HCT116 (cell line): ENCODE measurements at regions not wholly inside any gene's neighbourhood (a gene's known extent, or its start where the extent isn't known, plus 50 kb on each side); places are given as distances from the start of the nearest gene placed in this dataset.

ENCODE experiments used
- ATAC-seq: fragments of 200-7000 bp; cut with Tn5 transposase; 2 replicates; pipeline ENCODE4 v1.9.1; 2020; ENCODE audit warnings: mild to moderate bottlenecking, moderate library complexity
- BruUV-seq: library from RNA; stranded (reverse); fragments of 400-500 nt; replicated peaks from 2 replicates; lab custom pipeline; 2021; lab: Mats Ljungman, UMichigan
- CTCF ChIA-PET: fragments of 300-600 bp; sonication (Branson Sonifier 250); formaldehyde crosslinking; loops from one replicate; lab custom pipeline; 2021; ENCODE audit warnings: antibody characterized with exemption; lab: Charles Lee
- POLR2A ChIA-PET: fragments of 300-600, 350-600 bp; sonication (Branson Sonifier 250); formaldehyde crosslinking; loops from one replicate; lab custom pipeline; 2021; ENCODE audit warnings: antibody characterized with exemption; lab: Charles Lee
- RAD21 ChIA-PET, 2 experiments: fragments of 300-600 bp; sonication (Branson Sonifier 250); formaldehyde crosslinking; loops; one replicate each; lab custom pipeline; 2023; ENCODE audit warnings: low total read pairs in 2 of 2; ENCODE audit not compliant: uncharacterized antibody in 2 of 2, unreplicated experiment in 2 of 2, low non-redundant PET in 1 of 2; lab: Charles Lee
- DNase-seq: peaks from one replicate; pipeline ENCODE4 v3.0.0-alpha.2; 2010; ENCODE audit warnings: low read depth, low spot score
- H2AFZ ChIP-seq: fragments of 200-600 bp; shearing (Covaris generic), sonication (generic); 2 replicates; pipeline ENCODE4 v1.6.1; 2017; ENCODE audit warnings: low read depth, mixed run types, mixed read lengths, antibody characterized with exemption, low read length; ENCODE audit not compliant: poor library complexity, severe bottlenecking
- H3K27ac ChIP-seq: 2 replicates; pipeline ENCODE4 v1.5.1; 2012; ENCODE audit warnings: low read depth, low read length
- H3K27me3 ChIP-seq: fragments of 200-600 bp; sonication (generic); 2 replicates; pipeline ENCODE4 v1.6.1; 2016; ENCODE audit warnings: mixed run types, low read length, mixed read lengths; ENCODE audit not compliant: insufficient read depth
- H3K36me3 ChIP-seq, 2 experiments: fragments of 200-500 bp in 1 of 2; fragments of 200-600 bp in 1 of 2; sonication (Bioruptor generic) in 1 of 2; sonication (generic) in 1 of 2; 2 replicates each; pipeline versions ENCODE4 v1.5.1 to v1.6.1; 2014 to 2016; ENCODE audit warnings: low read length in 2 of 2, inconsistent platforms in 1 of 2, mixed read lengths in 1 of 2, mixed run types in 1 of 2; ENCODE audit not compliant: insufficient read depth in 2 of 2, control insufficient read depth in 1 of 2
- H3K4me1 ChIP-seq, 2 experiments: fragments of 200-600 bp in 1 of 2; sonication (generic) in 1 of 2; 2 replicates each; pipeline versions ENCODE4 v1.5.1 to v1.6.1; 2012 to 2017; ENCODE audit warnings: low read length in 2 of 2, inconsistent platforms in 1 of 2, mild to moderate bottlenecking in 1 of 2, mixed read lengths in 1 of 2, mixed run types in 1 of 2, moderate library complexity in 1 of 2; ENCODE audit not compliant: insufficient read depth in 2 of 2, control insufficient read depth in 1 of 2
- H3K4me2 ChIP-seq: fragments of 200-600 bp; sonication (generic); 2 replicates; pipeline ENCODE4 v1.6.1; 2017; ENCODE audit warnings: mixed run types, low read length, mixed read lengths
- H3K4me3 ChIP-seq, 2 experiments: fragments of 200-600 bp in 1 of 2; sonication (generic) in 1 of 2; replicated peaks in 1 of 2; 2 replicates each; pipeline ENCODE4 v1.5.1; 2011 to 2016; ENCODE audit warnings: low read length in 2 of 2, control low read depth in 1 of 2, low read depth in 1 of 2, mild to moderate bottlenecking in 1 of 2, mixed read lengths in 1 of 2, mixed run types in 1 of 2
- H3K79me2 ChIP-seq: fragments of 200-600 bp; sonication (generic); 2 replicates; pipeline ENCODE4 v1.6.1; 2017; ENCODE audit warnings: mild to moderate bottlenecking, mixed run types, low read length, moderate library complexity, mixed read lengths; ENCODE audit not compliant: insufficient read depth
- H3K9ac ChIP-seq: fragments of 200-600 bp; sonication (generic); 2 replicates; pipeline ENCODE4 v1.6.1; 2016; ENCODE audit warnings: low read length, mixed read lengths
- H3K9me2 ChIP-seq: fragments of 200-600 bp; sonication (generic), shearing (Covaris generic); 2 replicates; pipeline ENCODE4 v1.6.1; 2017; ENCODE audit warnings: mixed run types, mild to moderate bottlenecking, moderate library complexity; ENCODE audit not compliant: insufficient read depth
- H3K9me3 ChIP-seq, 2 experiments: fragments of 200-500 bp in 1 of 2; fragments of 200-600 bp in 1 of 2; sonication (Bioruptor generic) in 1 of 2; sonication (generic) in 1 of 2; 2 replicates each; pipeline ENCODE4 v1.6.1; 2014 to 2017; ENCODE audit warnings: low read length in 2 of 2, mixed read lengths in 2 of 2, inconsistent platforms in 1 of 2, low read depth in 1 of 2, mild to moderate bottlenecking in 1 of 2, mixed run types in 1 of 2, moderate library complexity in 1 of 2; ENCODE audit not compliant: control insufficient read depth in 1 of 2, insufficient read depth in 1 of 2
- H4K20me1 ChIP-seq: fragments of 200-600 bp; sonication (generic), shearing (Covaris generic); 2 replicates; pipeline ENCODE4 v1.6.1; 2017; ENCODE audit warnings: mixed run types, mild to moderate bottlenecking, moderate library complexity; ENCODE audit not compliant: insufficient read depth
- EZH2phosphoT487 ChIP-seq: fragments of 200-600 bp; IDR thresholded peaks from 2 replicates; pipeline ENCODE4 v1.6.1; 2018; ENCODE audit warnings: antibody characterized with exemption, borderline replicate concordance
- JUND ChIP-seq: IDR thresholded peaks from 2 replicates; pipeline ENCODE4 v1.6.1; 2012
- POLR2A ChIP-seq: IDR thresholded peaks from 2 replicates; pipeline ENCODE4 v1.7.0; 2011; ENCODE audit warnings: borderline replicate concordance; ENCODE audit not compliant: insufficient read depth, insufficient read length; ENCODE audit errors: extremely low read depth
- POLR2AphosphoS5 ChIP-seq: IDR thresholded peaks from 2 replicates; pipeline ENCODE4 v1.6.1; 2011; ENCODE audit warnings: mild to moderate bottlenecking, low read depth, low read length, moderate library complexity
- RAD21 ChIP-seq: IDR thresholded peaks from 2 replicates; pipeline ENCODE4 v1.6.1; 2012; ENCODE audit warnings: low read depth, mild to moderate bottlenecking
- SRF ChIP-seq: IDR thresholded peaks from 2 replicates; pipeline ENCODE4 v1.6.1; 2012; ENCODE audit warnings: low read depth
- TCF7L2 ChIP-seq: IDR thresholded peaks from 2 replicates; pipeline ENCODE4 v1.7.0; 2011; ENCODE audit warnings: borderline replicate concordance, inconsistent platforms; ENCODE audit not compliant: insufficient read depth, insufficient read length; ENCODE audit errors: extremely low read depth
- YY1 ChIP-seq: IDR thresholded peaks from 2 replicates; pipeline ENCODE4 v1.6.1; 2011; ENCODE audit warnings: low read length, low read depth, moderate library complexity, mild to moderate bottlenecking; ENCODE audit not compliant: insufficient replicate concordance; ENCODE audit errors: extremely low read depth
- ZNF274 ChIP-seq: fragments of 200-500 bp; sonication (Bioruptor generic); IDR thresholded peaks from 2 replicates; pipeline ENCODE4 v1.6.1; 2014; ENCODE audit warnings: mild to moderate bottlenecking, low read depth, low read length, inconsistent platforms
- intact Hi-C: fragments of 100-400 bp; cut with micrococcal nuclease; formaldehyde crosslinking; loops from 2 replicates; pipeline ENCODE4 v1.10.0; 2022
- TF ChIP-seq, protein P1 (sequence below): IDR thresholded peaks from 2 replicates; pipeline ENCODE4 v1.6.1; 2011; ENCODE audit warnings: mild to moderate bottlenecking, low read length, moderate library complexity; ENCODE audit not compliant: insufficient replicate concordance; ENCODE audit errors: extremely low read depth
- TF ChIP-seq, protein P2 (sequence below), 3 experiments: fragments of 200-600 bp in 1 of 3; sonication (generic) in 1 of 3; IDR thresholded peaks in 2 of 3; conservative IDR thresholded peaks in 1 of 3; 2 replicates each; pipeline ENCODE4 v1.5.1; 2012 to 2017; ENCODE audit warnings: low read depth in 2 of 3, low read length in 2 of 3, antibody characterized with exemption in 1 of 3, borderline replicate concordance in 1 of 3, control low read depth in 1 of 3, mild to moderate bottlenecking in 1 of 3, mixed read lengths in 1 of 3, mixed run types in 1 of 3, moderate library complexity in 1 of 3; ENCODE audit not compliant: insufficient read depth in 1 of 3
- TF ChIP-seq, protein P3 (sequence below): IDR thresholded peaks from 2 replicates; pipeline ENCODE4 v1.6.1; 2012

DNA sequence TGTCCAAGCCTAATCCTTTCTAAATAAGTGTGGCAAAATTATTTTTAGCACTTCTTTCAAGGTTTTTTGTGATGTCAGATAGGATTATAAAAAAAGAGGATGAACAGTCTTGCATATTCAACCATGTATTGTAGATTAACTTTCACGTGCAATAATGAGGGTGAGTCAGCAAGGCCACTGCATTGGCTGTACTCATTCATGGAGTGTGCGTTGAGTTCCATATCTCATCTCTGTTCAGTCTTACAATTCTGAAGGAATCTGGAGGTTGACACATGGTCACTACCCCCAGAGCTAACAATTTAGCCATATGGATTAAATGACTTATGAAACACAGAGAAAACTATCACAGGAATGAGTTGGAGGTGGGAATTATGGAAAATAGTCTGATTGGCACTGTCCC is 810.5 kb downstream of the SLC4A3 start:
- BruUV-seq, result no TSS peak
- intact Hi-C loops, result no loop called here
- H3K9ac ChIP-seq, result no peak overlapping the region
- H3K4me3 ChIP-seq, result no peak overlapping the region
- POLR2A ChIA-PET, result no interaction called here
- no peak for ATAC-seq
- TF ChIP-seq TCF7L2 (no peak), POLR2A (no peak), YY1 (no peak), JUND (no peak), ZNF274 (no peak), SRF (no peak), RAD21 (no peak), EZH2phosphoT487 (no peak), POLR2AphosphoS5 (no peak)
- TF ChIP-seq, protein P1, sequence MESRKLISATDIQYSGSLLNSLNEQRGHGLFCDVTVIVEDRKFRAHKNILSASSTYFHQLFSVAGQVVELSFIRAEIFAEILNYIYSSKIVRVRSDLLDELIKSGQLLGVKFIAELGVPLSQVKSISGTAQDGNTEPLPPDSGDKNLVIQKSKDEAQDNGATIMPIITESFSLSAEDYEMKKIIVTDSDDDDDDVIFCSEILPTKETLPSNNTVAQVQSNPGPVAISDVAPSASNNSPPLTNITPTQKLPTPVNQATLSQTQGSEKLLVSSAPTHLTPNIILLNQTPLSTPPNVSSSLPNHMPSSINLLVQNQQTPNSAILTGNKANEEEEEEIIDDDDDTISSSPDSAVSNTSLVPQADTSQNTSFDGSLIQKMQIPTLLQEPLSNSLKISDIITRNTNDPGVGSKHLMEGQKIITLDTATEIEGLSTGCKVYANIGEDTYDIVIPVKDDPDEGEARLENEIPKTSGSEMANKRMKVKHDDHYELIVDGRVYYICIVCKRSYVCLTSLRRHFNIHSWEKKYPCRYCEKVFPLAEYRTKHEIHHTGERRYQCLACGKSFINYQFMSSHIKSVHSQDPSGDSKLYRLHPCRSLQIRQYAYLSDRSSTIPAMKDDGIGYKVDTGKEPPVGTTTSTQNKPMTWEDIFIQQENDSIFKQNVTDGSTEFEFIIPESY, result no peak
- TF ChIP-seq, protein P2, sequence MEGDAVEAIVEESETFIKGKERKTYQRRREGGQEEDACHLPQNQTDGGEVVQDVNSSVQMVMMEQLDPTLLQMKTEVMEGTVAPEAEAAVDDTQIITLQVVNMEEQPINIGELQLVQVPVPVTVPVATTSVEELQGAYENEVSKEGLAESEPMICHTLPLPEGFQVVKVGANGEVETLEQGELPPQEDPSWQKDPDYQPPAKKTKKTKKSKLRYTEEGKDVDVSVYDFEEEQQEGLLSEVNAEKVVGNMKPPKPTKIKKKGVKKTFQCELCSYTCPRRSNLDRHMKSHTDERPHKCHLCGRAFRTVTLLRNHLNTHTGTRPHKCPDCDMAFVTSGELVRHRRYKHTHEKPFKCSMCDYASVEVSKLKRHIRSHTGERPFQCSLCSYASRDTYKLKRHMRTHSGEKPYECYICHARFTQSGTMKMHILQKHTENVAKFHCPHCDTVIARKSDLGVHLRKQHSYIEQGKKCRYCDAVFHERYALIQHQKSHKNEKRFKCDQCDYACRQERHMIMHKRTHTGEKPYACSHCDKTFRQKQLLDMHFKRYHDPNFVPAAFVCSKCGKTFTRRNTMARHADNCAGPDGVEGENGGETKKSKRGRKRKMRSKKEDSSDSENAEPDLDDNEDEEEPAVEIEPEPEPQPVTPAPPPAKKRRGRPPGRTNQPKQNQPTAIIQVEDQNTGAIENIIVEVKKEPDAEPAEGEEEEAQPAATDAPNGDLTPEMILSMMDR (IDR thresholded peaks at IDR 0.05 in 2 of 3, conservative IDR thresholded peaks at IDR 0.05 in 1 of 3; ENCODE audit: borderline replicate concordance in 1 of 3, insufficient read depth in 1 of 3, low read depth in 2 of 3, low read length in 2 of 3), result no peak
- TF ChIP-seq, protein P3, sequence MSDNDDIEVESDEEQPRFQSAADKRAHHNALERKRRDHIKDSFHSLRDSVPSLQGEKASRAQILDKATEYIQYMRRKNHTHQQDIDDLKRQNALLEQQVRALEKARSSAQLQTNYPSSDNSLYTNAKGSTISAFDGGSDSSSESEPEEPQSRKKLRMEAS, result no peak
- H3K36me3 ChIP-seq, result no peaks in the 10 kb centered on the region
- H2AFZ ChIP-seq, result no peak overlapping the region
- no peak for DNase-seq
- H3K9me3 ChIP-seq, result no peaks in the 10 kb centered on the region
- RAD21 ChIA-PET, result no interaction called here
- H3K4me1 ChIP-seq, result no peaks in the 10 kb centered on the region
- no peak overlapping the region for H3K27ac ChIP-seq
- no peaks in the 10 kb centered on the region for H3K27me3 ChIP-seq
- H3K9me2 ChIP-seq, result no peaks in the 10 kb centered on the region
- no peaks in the 10 kb centered on the region for H3K79me2 ChIP-seq
- no peak overlapping the region for H3K4me2 ChIP-seq
- CTCF ChIA-PET, result no interaction called here
- H4K20me1 ChIP-seq, result no peaks in the 10 kb centered on the region
